AG04450 (cell line): ENCODE measurements at regions not wholly inside any gene's neighbourhood (a gene's known extent, or its start where the extent isn't known, plus 50 kb on each side); places are given as distances from the start of the nearest gene placed in this dataset.

Experiments used
- CTCF ChIA-PET: fragments of 300-600, 350-600 bp; formaldehyde crosslinking; extraction: SDS; loops from one replicate; lab custom pipeline; 2022; ENCODE audit warnings: antibody characterized with exemption, inconsistent platforms; lab: Charles Lee
- POLR2A ChIA-PET: fragments of 350-600 bp; formaldehyde crosslinking; extraction: SDS; loops from one replicate; lab custom pipeline; 2021; ENCODE audit warnings: antibody characterized with exemption, inconsistent platforms; lab: Yijun Ruan, JAX
- DNase-seq: peaks from one replicate; pipeline ENCODE4 v3.0.0-alpha.2; 2011; ENCODE audit warnings: low read depth, low spot score
- H3K27ac ChIP-seq: one replicate; pipeline ENCODE4 v1.5.1; 2012; ENCODE audit warnings: low read depth, low read length, control low read depth
- H3K27me3 ChIP-seq: one replicate; pipeline ENCODE4 v1.6.0; 2012; ENCODE audit warnings: low read length; ENCODE audit not compliant: control insufficient read depth, insufficient read depth
- H3K4me3 ChIP-seq: 2 replicates; pipeline ENCODE4 v1.5.1; 2011; ENCODE audit warnings: mild to moderate bottlenecking, low read depth, low read length, control low read depth
- H3K9me3 ChIP-seq: 2 replicates; pipeline ENCODE4 v1.5.1; 2012; ENCODE audit warnings: low read length; ENCODE audit not compliant: control insufficient read depth, insufficient read depth
- TF ChIP-seq, protein P1 (sequence below): IDR thresholded peaks from 2 replicates; pipeline ENCODE4 v1.5.1; 2011; ENCODE audit warnings: low read depth, low read length, control low read depth, inconsistent platforms

- ChIA-PET POLR2A (no interaction called here), CTCF (no interaction called here)
- TF ChIP-seq, protein P1, sequence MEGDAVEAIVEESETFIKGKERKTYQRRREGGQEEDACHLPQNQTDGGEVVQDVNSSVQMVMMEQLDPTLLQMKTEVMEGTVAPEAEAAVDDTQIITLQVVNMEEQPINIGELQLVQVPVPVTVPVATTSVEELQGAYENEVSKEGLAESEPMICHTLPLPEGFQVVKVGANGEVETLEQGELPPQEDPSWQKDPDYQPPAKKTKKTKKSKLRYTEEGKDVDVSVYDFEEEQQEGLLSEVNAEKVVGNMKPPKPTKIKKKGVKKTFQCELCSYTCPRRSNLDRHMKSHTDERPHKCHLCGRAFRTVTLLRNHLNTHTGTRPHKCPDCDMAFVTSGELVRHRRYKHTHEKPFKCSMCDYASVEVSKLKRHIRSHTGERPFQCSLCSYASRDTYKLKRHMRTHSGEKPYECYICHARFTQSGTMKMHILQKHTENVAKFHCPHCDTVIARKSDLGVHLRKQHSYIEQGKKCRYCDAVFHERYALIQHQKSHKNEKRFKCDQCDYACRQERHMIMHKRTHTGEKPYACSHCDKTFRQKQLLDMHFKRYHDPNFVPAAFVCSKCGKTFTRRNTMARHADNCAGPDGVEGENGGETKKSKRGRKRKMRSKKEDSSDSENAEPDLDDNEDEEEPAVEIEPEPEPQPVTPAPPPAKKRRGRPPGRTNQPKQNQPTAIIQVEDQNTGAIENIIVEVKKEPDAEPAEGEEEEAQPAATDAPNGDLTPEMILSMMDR: no peak
- Histone ChIP-seq H3K4me3 (no peak overlapping the region), H3K27ac (no peak overlapping the region), H3K9me3 (no peaks in the 10 kb centered on the region), H3K27me3 (no peaks in the 10 kb centered on the region)
- DNase-seq: no peak
These were observed 210.7 kb upstream of the GPRIN3 start for GRCh38 chr4:89518259-89518658.

DNA sequence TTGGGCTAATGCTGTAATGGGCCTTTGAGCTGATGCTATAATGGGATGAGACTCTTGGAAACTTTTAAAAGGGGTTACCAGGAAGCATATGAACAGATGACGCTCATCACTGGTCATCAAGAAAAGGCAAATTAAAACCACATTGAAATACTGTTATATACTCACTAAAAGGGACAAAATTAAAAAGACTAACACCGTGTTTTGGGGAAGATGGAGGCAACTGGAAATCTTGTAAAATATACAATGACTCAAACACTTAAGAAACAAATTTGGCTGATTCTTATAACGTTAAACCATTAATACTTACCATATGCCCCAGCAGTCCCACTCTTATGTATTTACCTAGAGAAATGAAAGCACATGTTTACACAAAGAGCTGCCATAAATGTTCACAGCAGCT is 207.2 kb upstream of the GPRIN3 start:
- ChIA-PET CTCF (no interaction called here), POLR2A (no interaction called here)
- H3K4me3 ChIP-seq: no peak overlapping the region
- no peak overlapping the region for H3K27ac ChIP-seq
- H3K27me3 ChIP-seq: no peaks in the 10 kb centered on the region
- DNase-seq: no peak
- TF ChIP-seq, protein P1: no peak
- no peaks in the 10 kb centered on the region for H3K9me3 ChIP-seq

DNA sequence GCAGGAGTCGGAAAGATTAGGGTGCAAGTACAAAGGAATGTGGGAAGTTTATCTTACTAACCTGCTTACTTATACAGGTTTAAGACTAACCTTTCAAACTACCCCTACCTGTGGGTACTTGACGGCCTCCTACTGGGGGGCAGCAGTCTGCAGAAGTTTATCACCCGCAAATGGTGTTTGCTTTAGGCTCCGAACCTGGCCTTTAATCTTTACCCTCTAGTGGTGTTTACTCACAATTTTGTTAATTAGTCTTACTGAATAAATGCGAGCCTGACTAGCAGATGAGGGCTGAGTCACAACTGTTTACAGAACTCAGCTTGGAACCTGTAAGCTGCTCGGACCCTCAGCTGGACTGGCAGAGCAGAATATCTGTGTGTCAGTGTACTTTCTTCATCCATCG is 204.2 kb upstream of the GPRIN3 start:
- DNase-seq: no peak
- no peak overlapping the region for H3K4me3 ChIP-seq
- TF ChIP-seq, protein P1: no peak
- ChIA-PET POLR2A (no interaction called here), CTCF (no interaction called here)
- H3K9me3 ChIP-seq: no peaks in the 10 kb centered on the region
- no peak overlapping the region for H3K27ac ChIP-seq
- H3K27me3 ChIP-seq: no peaks in the 10 kb centered on the region

DNA sequence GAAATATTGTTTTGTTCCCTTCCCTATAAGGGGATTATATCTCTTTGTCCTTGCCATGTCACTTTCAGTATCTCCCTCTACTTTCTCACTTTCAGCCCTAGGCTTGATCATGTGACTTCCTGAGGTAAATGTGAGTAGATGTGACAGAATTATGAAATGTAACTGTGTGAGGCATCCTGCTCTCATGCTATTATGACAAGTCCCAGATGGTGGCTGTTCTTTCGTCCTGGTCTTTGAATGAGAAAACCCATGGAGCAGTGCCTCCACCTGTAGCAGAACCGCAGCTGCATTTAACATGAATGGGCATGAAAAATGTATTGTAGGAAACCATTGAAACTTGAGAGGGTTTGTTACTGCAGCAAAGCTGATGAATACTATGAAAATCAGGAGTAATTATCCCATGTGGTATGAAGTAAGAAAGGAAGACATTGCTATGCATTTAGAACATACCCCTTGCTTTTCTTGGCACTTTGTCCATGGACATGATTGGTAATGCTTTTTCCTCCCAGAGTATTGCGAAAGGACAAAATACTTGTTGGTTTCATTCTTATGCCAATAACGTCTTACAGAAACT is 202.2 kb upstream of the GPRIN3 start:
- Histone ChIP-seq H3K27ac (no peak overlapping the region), H3K4me3 (no peak overlapping the region), H3K9me3 (no peaks in the 10 kb centered on the region), H3K27me3 (no peaks in the 10 kb centered on the region)
- CTCF ChIA-PET: interaction anchor here (0.8 kb wide), 1 partner anchor 47 kb away, joined by 3 read pairs; no protein-coding TSS in a partner anchor
- POLR2A ChIA-PET: no interaction called here
- TF ChIP-seq, protein P1: no peak
- DNase-seq: peak; percentile 53

DNA sequence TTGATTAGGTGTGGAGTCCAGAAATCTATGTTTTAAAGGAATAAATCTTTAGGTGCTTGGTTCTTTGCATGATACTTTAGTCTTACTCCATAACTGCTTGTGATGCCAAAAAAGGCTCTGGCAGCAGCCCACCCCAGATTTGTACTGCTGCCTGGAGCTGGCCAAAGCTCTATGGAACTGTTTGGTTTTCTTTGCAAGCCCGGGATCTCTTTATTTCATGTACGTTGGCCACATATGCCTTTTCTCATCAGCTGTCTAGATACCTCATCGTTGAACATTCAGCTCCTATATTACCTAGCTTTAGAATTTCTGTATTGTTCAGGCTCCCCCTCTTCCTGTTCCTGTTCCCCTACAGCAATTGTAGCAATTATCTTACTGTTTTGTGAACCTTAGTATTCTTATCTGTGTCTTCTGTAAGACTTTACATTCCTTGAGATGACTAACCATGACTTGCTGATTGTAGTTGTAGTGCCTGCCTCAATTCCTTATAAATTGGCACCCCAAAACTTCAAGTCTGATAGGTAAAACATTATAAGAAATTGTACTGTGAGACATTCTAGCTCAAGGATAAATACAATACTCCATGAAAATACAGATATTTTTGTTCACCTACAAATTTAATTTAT is 199.4 kb upstream of the GPRIN3 start:
- no peaks in the 10 kb centered on the region for H3K27me3 ChIP-seq
- H3K9me3 ChIP-seq: no peaks in the 10 kb centered on the region; the same call in 1 of the 2 replicates
- no peak overlapping the region for H3K27ac ChIP-seq
- TF ChIP-seq, protein P1: no peak
- H3K4me3 ChIP-seq: no peak overlapping the region
- ChIA-PET POLR2A (no interaction called here), CTCF (no interaction called here)
- no peak for DNase-seq
